22Rv1 (cell line): ENCODE measurements at regions not wholly inside any gene's neighbourhood (a gene's known extent, or its start where the extent isn't known, plus 50 kb on each side); places are given as distances from the start of the nearest gene placed in this dataset.

Experiments
- H3K27ac ChIP-seq: fragments of 450-650 bp; 2 replicates; pipeline ENCODE4 v1.5.1; 2017
- ZFX ChIP-seq: fragments of 450-650 bp; IDR thresholded peaks from 2 replicates; pipeline ENCODE4 v1.6.1; 2017; ENCODE audit warnings: antibody characterized with exemption, borderline replicate concordance
- TF ChIP-seq, protein P1 (sequence below): fragments of 450-650 bp; IDR thresholded peaks from 2 replicates; pipeline ENCODE4 v1.5.1; 2017; ENCODE audit warnings: mild to moderate bottlenecking

DNA sequence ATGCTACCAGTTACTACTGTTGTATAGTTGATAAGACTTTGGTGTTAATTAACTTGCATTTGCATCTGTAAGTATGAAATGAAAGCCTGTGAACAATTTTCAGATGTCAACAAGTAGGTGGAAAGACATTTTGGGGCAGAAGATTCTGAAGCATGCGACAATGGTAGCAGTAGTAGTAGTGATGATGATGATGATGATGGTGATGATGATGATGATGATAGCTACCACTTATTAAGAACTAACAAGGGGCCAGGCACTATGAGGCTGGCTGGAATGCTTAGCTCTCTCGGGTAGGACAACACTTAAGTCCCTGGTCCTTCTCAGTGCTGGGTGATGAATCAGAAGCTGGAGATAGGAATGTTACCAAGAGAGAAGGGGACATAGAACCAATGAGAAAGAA, 333.4 kb upstream of the IL12A start:
- H3K27ac ChIP-seq = no peak overlapping the region
- TF ChIP-seq, protein P1, sequence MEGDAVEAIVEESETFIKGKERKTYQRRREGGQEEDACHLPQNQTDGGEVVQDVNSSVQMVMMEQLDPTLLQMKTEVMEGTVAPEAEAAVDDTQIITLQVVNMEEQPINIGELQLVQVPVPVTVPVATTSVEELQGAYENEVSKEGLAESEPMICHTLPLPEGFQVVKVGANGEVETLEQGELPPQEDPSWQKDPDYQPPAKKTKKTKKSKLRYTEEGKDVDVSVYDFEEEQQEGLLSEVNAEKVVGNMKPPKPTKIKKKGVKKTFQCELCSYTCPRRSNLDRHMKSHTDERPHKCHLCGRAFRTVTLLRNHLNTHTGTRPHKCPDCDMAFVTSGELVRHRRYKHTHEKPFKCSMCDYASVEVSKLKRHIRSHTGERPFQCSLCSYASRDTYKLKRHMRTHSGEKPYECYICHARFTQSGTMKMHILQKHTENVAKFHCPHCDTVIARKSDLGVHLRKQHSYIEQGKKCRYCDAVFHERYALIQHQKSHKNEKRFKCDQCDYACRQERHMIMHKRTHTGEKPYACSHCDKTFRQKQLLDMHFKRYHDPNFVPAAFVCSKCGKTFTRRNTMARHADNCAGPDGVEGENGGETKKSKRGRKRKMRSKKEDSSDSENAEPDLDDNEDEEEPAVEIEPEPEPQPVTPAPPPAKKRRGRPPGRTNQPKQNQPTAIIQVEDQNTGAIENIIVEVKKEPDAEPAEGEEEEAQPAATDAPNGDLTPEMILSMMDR = no peak
- TF ChIP-seq ZFX = no peak

DNA sequence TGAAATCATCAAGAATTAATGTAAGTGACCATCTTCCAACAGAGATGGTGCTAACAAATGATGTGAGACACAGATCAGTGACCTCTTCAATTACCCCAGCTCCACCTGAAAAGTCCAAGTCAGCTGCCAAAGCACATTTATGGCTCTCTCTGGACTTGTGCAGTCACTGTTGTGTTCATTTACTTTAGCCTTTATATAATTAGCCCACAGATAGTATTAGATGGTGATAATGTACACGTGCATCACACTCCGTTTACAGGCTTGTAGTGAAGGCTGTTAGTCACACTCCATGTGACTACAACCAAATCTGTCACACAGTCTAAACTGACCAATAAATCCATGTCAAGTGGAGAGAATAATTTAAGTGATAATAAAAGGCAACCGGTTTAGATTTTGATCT, 331.5 kb upstream of the IL12A start:
- TF ChIP-seq, protein P1 = no peak
- TF ChIP-seq ZFX = no peak

DNA sequence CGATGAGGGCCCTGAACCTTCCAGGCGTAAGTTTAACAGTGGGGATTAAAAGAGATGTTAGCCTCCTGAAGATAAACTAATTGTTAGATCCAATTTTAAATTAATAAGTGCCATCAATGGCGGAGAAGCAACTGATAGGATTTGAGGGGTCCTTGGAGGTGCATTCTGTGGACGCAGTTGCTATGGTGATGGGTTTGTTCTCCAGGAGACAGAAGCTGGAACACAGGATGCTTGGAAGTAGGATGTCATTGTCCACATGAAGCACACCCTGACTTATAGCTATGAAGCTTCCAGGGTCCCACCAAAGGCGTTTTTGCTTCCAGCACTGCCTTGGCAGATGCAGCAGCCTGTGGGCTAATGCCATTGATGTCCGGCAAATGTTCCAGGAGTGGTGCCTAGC, 331.0 kb upstream of the IL12A start:
- no peak overlapping the region for H3K27ac ChIP-seq
- TF ChIP-seq ZFX = no peak
- TF ChIP-seq, protein P1 = no peak

More for the DNA sequence above, 331.5 kb upstream of the IL12A start:
- H3K27ac ChIP-seq = no peak overlapping the region

DNA sequence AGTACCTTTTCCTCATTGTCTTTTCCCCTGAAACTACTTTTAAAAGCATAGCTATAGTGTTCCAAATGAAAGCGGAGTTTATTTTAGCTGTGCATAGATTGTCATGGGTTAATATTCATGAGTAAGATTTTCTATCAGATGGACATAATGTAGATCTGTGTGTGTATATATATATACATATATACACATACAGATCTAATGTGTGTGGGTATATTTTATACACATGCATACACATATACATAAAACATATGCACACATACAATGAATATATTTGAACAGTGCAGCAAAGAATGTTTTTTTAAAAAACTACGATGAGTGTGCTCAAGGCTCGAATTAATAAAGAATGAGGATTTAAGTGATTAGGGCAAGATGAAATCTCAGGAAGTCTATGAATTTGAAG, 328.3 kb upstream of the IL12A start:
- no peak overlapping the region for H3K27ac ChIP-seq
- TF ChIP-seq ZFX = no peak
- TF ChIP-seq, protein P1 = no peak

DNA sequence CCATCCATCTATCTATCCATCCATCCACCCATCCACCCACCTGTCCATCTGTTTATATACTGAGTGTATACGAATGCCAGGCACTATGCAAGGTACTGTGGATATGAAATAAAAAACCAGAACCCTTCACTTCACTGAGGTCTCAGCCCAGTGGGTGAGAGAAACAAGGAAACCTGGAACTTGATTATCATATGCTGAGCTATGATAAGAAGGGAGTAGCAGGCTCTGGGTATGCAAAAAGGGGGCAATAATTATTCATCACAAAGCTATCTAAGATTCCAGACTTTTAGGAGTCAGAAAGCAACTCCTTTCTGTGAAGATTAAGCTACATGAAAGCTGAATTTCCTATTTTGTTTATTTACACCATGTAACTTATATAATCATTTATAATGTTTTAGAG, 327.7 kb upstream of the IL12A start:
- TF ChIP-seq, protein P1 = no peak
- no peak for TF ChIP-seq ZFX
- H3K27ac ChIP-seq = no peak overlapping the region

DNA sequence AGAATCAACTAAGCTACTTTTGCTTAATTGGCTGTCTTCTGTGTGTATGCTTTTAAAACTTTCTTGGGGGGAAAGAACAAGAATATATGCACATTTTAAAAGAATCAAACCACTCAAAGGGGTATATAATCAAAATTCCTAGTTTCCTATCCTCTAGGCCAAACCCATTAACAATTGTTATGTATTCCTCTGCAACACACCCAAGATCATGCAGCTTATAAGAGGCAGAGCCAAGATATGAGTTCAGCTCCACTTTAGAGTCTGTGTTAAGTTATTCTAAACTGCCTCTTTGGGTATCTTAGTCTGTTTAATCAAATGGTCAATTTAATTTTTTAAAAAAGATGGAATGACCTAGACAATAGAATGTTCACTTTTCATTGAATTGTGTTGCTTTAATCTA, 326.1 kb upstream of the IL12A start:
- TF ChIP-seq ZFX = no peak
- TF ChIP-seq, protein P1 = no peak

DNA sequence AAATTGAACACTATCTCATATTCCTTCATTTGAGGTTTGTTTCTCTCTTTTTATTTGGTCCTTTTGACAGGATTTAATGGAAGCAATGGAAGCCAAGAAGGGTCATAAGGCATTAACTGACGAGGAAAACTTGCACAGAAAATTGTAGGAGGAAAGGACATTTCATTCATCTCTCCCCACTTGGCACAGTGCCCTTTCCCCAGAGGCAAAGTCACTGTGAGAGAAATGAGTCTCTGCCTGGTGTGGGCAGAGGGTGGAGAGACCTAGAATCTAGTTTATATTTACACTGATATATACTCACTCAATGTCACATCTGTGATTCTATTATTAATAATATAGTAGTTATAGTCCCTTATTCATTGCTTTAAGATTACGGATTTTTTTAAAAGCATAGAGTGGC, 324.6 kb upstream of the IL12A start:
- no peak overlapping the region for H3K27ac ChIP-seq
- TF ChIP-seq ZFX = no peak
- TF ChIP-seq, protein P1 = no peak

More for the DNA sequence above, 326.1 kb upstream of the IL12A start:
- no peak overlapping the region for H3K27ac ChIP-seq
